Head of caudate nucleus (tissue), 42 donors: ENCODE measurements at regions not wholly inside any gene's neighbourhood (a gene's known extent, or its start where the extent isn't known, plus 50 kb on each side); places are given as distances from the start of the nearest gene placed in this dataset.
"Not testable (repeated sequence)": the region's sequence is repeated elsewhere in the genome, so short reads cannot be mapped to it uniquely, and the experiment has no call there.

Experiments used
- DNase-seq, 42 donors: peaks; one replicate each; pipeline versions ENCODE4 v3.0.0 to v3.0.0-alpha.2; 2020 to 2021; ENCODE audit warnings: mixed read lengths in 7 of 42
- intact Hi-C: fragments of 100-400 bp; cut with DNase I; formaldehyde crosslinking; loops from one replicate; pipeline ENCODE4 v1.15.0; 2022

- intact Hi-C loops, DNase-seq: not testable (repeated sequence)
These were observed 676.7 kb downstream of the SPATA31A6 start for GRCh38 chr9:42860133-42860532.

- DNase-seq, intact Hi-C loops: not testable (repeated sequence)
These were observed 679.0 kb downstream of the SPATA31A6 start for GRCh38 chr9:42862465-42862864.
